ENCODE measurements at regions not wholly inside any gene's neighbourhood (a gene's known extent, or its start where the extent isn't known, plus 50 kb on each side); places are given as distances from the start of the nearest gene placed in this dataset.

DNA sequence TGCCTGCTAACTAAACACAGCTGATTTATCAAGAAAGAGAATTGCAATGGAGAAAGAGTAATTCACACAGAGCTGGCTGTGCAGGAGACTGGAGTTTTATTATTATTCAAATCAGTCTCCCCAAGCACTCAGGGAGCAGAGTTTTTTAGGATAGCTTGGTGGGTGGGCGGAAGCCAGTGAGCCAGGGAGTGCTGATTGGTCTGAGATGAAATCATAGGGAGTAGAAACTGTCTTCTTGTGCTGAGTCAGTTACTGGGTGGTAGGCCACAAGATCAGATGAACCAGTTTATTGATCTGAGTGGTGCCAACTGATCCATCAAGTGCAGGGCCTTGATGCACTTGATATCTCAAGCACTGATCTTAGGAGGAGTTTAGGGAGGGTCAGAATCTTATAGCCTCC is 891.9 kb upstream of the CADM2 start:
- POLR2A ChIA-PET = no interaction called here
- no peak overlapping the region for H3K4me2 ChIP-seq (ENCODE audit: low read length)

DNA sequence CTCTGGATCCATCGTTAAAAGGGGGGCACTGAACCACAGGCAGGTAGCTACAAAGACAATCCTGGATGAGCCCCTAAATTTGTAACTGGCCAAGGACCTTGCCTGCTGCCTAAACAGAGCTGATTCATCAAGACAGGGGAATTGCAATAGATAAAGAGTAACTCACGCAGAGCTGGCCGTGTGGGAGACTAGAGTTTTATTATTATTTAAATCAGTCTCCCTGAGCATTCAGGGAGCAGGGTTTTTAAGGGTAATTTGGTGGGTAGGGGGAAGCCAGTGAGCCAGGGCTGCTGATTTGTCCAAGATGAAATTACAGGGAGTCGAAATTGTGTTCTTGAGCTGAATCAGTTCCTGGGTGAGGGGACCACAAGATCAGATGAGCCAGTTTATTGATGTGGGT is 885.1 kb upstream of the CADM2 start:
- no peaks in the 10 kb centered on the region for H3K36me3 ChIP-seq (ENCODE audit: insufficient read depth, low read length)

More for the DNA sequence above, 891.9 kb upstream of the CADM2 start:
- H3K79me2 ChIP-seq (ENCODE audit: insufficient read depth, low read depth, low read length) = no peaks in the 10 kb centered on the region
- no peak for DNase-seq (ENCODE audit: low spot score)
- H3K9me3 ChIP-seq (ENCODE audit: low read length) = no peaks in the 10 kb centered on the region
- no peaks in the 10 kb centered on the region for H3K4me1 ChIP-seq (ENCODE audit: insufficient read depth, low read length, poor library complexity, severe bottlenecking)
- H3K4me3 ChIP-seq (ENCODE audit: low read depth, low read length, poor library complexity, severe bottlenecking) = no peak overlapping the region
- CTCF ChIA-PET (ENCODE audit: unreplicated experiment) = no interaction called here
- H2AFZ ChIP-seq (ENCODE audit: low read length) = no peak overlapping the region
- no TSS peak for BruUV-seq (replicated peaks)
- H4K20me1 ChIP-seq (ENCODE audit: insufficient read depth, low read length) = no peaks in the 10 kb centered on the region
- no peaks in the 10 kb centered on the region for H3K9me2 ChIP-seq (ENCODE audit: insufficient read depth, low read length)
- no peak for TF ChIP-seq EZH2phosphoT487 (IDR thresholded peaks at IDR 0.05; ENCODE audit: borderline replicate concordance, low read depth, low read length)
- TF ChIP-seq, protein P1, sequence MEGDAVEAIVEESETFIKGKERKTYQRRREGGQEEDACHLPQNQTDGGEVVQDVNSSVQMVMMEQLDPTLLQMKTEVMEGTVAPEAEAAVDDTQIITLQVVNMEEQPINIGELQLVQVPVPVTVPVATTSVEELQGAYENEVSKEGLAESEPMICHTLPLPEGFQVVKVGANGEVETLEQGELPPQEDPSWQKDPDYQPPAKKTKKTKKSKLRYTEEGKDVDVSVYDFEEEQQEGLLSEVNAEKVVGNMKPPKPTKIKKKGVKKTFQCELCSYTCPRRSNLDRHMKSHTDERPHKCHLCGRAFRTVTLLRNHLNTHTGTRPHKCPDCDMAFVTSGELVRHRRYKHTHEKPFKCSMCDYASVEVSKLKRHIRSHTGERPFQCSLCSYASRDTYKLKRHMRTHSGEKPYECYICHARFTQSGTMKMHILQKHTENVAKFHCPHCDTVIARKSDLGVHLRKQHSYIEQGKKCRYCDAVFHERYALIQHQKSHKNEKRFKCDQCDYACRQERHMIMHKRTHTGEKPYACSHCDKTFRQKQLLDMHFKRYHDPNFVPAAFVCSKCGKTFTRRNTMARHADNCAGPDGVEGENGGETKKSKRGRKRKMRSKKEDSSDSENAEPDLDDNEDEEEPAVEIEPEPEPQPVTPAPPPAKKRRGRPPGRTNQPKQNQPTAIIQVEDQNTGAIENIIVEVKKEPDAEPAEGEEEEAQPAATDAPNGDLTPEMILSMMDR (conservative IDR thresholded peaks at IDR 0.05; ENCODE audit: low read length) = no peak
- H3K36me3 ChIP-seq (ENCODE audit: insufficient read depth, low read length) = no peaks in the 10 kb centered on the region
- intact Hi-C loops (cut with micrococcal nuclease; ENCODE audit: unreplicated experiment) = no loop called here
- no peak overlapping the region for H3K27ac ChIP-seq (ENCODE audit: low read depth, low read length, poor library complexity, severe bottlenecking)

DNA sequence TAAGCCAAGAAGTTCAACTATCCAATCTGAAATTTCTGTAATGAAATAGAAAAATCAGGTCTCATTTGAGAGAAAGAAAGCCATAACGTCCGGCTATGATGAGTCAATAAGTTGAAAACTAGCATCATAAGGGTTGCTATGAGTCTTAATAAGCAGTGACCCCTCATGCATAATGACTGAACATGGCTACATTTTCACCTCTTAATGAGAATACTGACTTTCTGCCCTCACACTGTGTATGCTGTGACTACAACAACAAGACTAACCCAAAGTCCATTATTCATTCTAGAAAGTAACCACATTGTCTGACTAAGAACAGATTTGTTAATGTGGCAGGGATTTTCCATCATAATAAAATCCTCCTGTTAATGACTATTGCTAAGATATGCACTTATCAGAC is 884.0 kb upstream of the CADM2 start:
- Histone ChIP-seq H3K36me3 (ENCODE audit: insufficient read depth, low read length) (no peaks in the 10 kb centered on the region), H3K4me3 (ENCODE audit: low read depth, low read length, poor library complexity, severe bottlenecking) (no peak overlapping the region), H3K9me3 (ENCODE audit: low read length) (no peaks in the 10 kb centered on the region), H3K27ac (ENCODE audit: low read depth, low read length, poor library complexity, severe bottlenecking) (no peak overlapping the region), H3K79me2 (ENCODE audit: insufficient read depth, low read depth, low read length) (no peaks in the 10 kb centered on the region), H3K9me2 (ENCODE audit: insufficient read depth, low read length) (no peaks in the 10 kb centered on the region), H3K4me1 (ENCODE audit: insufficient read depth, low read length, poor library complexity, severe bottlenecking) (no peaks in the 10 kb centered on the region), H2AFZ (ENCODE audit: low read length) (no peak overlapping the region), H3K4me2 (ENCODE audit: low read length) (no peak overlapping the region), H4K20me1 (ENCODE audit: insufficient read depth, low read length) (no peaks in the 10 kb centered on the region)
- TF ChIP-seq, protein P1 (conservative IDR thresholded peaks at IDR 0.05; ENCODE audit: low read length) = no peak
- TF ChIP-seq EZH2phosphoT487 (IDR thresholded peaks at IDR 0.05; ENCODE audit: borderline replicate concordance, low read depth, low read length) = no peak
- POLR2A ChIA-PET = no interaction called here
- no peak for DNase-seq (ENCODE audit: low spot score)
- intact Hi-C loops (cut with micrococcal nuclease; ENCODE audit: unreplicated experiment) = no loop called here
- BruUV-seq (replicated peaks) = no TSS peak
- CTCF ChIA-PET (ENCODE audit: unreplicated experiment) = no interaction called here

More for the DNA sequence above, 885.1 kb upstream of the CADM2 start:
- no peak for DNase-seq (ENCODE audit: low spot score)
- intact Hi-C loops (cut with micrococcal nuclease; ENCODE audit: unreplicated experiment) = no loop called here
- H3K4me1 ChIP-seq (ENCODE audit: insufficient read depth, low read length, poor library complexity, severe bottlenecking) = no peaks in the 10 kb centered on the region
- H4K20me1 ChIP-seq (ENCODE audit: insufficient read depth, low read length) = no peaks in the 10 kb centered on the region
- ChIA-PET CTCF (ENCODE audit: unreplicated experiment) (no interaction called here), POLR2A (interaction anchor here (0.8 to 1.1 kb wide), 2 partner anchors 242 to 1005 kb away, joined by 3 read pairs; no protein-coding TSS in a partner anchor)
- no peaks in the 10 kb centered on the region for H3K79me2 ChIP-seq (ENCODE audit: insufficient read depth, low read depth, low read length)
- H3K4me2 ChIP-seq (ENCODE audit: low read length) = no peak overlapping the region
- H3K27ac ChIP-seq (ENCODE audit: low read depth, low read length, poor library complexity, severe bottlenecking) = no peak overlapping the region
- H3K9me2 ChIP-seq (ENCODE audit: insufficient read depth, low read length) = no peaks in the 10 kb centered on the region
- no peak overlapping the region for H2AFZ ChIP-seq (ENCODE audit: low read length)
- no peak for TF ChIP-seq EZH2phosphoT487 (IDR thresholded peaks at IDR 0.05; ENCODE audit: borderline replicate concordance, low read depth, low read length)
- TF ChIP-seq, protein P1 (conservative IDR thresholded peaks at IDR 0.05; ENCODE audit: low read length) = no peak
- BruUV-seq (replicated peaks) = no TSS peak
- no peak overlapping the region for H3K4me3 ChIP-seq (ENCODE audit: low read depth, low read length, poor library complexity, severe bottlenecking)
- H3K9me3 ChIP-seq (ENCODE audit: low read length) = no peaks in the 10 kb centered on the region

Data from OCI-LY7 (cell line).